HEK293T (cell line): ENCODE measurements at regions not wholly inside any gene's neighbourhood (a gene's known extent, or its start where the extent isn't known, plus 50 kb on each side); places are given as distances from the start of the nearest gene placed in this dataset.

Experiments used
- BHLHE40 ChIP-seq: fragments of 450-650 bp; IDR thresholded peaks from 2 replicates; pipeline ENCODE4 v1.6.1; 2016; ENCODE audit warnings: mild to moderate bottlenecking, moderate library complexity, borderline replicate concordance
- ELF4 ChIP-seq: fragments of 450-650 bp; IDR thresholded peaks from 2 replicates; pipeline ENCODE4 v1.6.1; 2017; ENCODE audit warnings: antibody characterized with exemption
- FOXM1 ChIP-seq: fragments of 450-650 bp; IDR thresholded peaks from 2 replicates; pipeline ENCODE4 v1.6.1; 2017; ENCODE audit warnings: mild to moderate bottlenecking, borderline replicate concordance
- L3MBTL2 ChIP-seq: fragments of 450-650 bp; conservative IDR thresholded peaks from 2 replicates; pipeline ENCODE4 v1.6.1; 2016; ENCODE audit warnings: mild to moderate bottlenecking
- SP1 ChIP-seq: fragments of 450-650 bp; IDR thresholded peaks from 2 replicates; pipeline ENCODE4 v1.6.1; 2017
- SUZ12 ChIP-seq: fragments of 450-650 bp; IDR thresholded peaks from 2 replicates; pipeline ENCODE4 v1.6.1; 2016; ENCODE audit warnings: mild to moderate bottlenecking
- TARDBP ChIP-seq: fragments of 450-650 bp; IDR thresholded peaks from 2 replicates; pipeline ENCODE4 v1.6.1; 2016

GRCh38 chr18:73597832-73598615 is 549.6 kb downstream of the FBXO15 start:
- no peak for TF ChIP-seq L3MBTL2
- TF ChIP-seq SP1 = no peak
- TF ChIP-seq ELF4 = no peak
- no peak for TF ChIP-seq FOXM1
- TF ChIP-seq SUZ12 = no peak
- no peak for TF ChIP-seq BHLHE40
- no peak for TF ChIP-seq TARDBP
